COLO829 (cell line): ENCODE measurements at regions not wholly inside any gene's neighbourhood (a gene's known extent, or its start where the extent isn't known, plus 50 kb on each side); places are given as distances from the start of the nearest gene placed in this dataset.

Experiments
- DNase-seq: peaks from one replicate; pipeline ENCODE4 v3.0.0; 2012; ENCODE audit warnings: low spot score

- DNase-seq: no peak
These were observed 57.0 kb upstream of the TRABD2B start for GRCh38 chr1:48054232-48054631.

GRCh38 chr1:48052923-48053291, 55.7 kb upstream of the TRABD2B start:
- no peak for DNase-seq

DNA sequence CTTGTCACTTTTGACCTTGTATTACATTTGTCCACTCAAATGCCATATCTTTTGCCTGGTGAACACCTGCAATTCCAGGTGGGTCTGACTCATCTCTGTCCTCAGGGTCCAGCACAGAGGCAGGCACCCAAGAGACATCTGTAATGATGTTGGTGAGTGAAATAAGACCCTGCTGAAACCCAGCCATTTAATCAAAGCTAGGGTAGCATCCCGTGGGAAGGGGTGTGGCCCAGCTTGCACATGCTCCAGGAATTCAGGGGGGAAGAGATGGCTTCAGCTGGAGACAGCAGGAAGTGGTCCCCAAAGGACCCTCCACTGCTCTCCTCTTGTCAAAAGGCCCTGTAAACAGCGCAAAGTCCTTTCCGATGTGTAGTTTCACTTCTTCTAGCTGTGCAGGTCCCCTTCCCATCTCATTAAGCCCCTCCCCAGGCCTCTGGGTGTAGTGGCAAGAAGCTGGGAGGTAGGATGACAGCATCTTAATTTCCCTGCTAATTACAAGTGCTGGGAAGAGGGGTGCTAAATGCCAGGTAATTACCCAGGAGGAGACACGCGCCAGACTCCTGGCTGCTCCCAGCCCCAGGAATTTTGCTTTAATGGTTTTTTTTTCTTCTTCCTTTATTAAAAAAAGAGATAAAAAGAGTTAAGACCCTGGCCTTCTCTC, 54.4 kb upstream of the TRABD2B start:
- DNase-seq: no peak

DNA sequence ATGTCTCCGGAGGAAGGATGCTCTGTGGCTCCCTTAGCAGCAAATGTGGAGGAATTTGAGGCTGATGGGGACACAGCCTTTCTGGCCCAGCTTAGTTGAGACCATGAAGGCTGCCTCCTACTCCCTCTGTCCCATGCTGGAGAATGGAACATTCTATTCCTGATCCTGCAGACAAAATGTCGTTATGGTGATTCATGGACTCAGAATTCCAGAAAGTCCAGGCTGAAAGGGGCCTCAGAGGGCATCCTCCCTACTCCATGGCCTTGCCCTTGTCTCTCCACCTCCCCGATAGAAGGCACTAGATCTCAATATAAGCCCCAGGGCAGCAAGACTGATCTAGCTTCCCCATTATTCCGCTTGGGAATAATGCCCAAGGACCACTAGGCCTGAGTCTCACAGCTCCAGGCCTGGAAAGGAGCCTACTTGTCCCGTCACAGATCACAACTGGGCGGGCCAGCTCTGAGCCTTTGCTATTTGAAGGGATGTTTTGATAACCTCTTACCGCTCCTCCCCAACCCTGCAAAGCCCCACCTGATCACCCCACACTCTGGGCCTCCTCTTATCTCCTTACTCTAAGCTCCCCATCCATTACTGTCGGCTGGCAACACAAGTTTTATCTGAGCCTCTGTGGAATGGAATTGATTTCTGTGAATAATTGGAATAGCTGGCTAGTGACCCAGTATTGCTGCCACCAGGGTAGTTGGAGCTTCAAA, 52.8 kb upstream of the TRABD2B start:
- no peak for DNase-seq

DNA sequence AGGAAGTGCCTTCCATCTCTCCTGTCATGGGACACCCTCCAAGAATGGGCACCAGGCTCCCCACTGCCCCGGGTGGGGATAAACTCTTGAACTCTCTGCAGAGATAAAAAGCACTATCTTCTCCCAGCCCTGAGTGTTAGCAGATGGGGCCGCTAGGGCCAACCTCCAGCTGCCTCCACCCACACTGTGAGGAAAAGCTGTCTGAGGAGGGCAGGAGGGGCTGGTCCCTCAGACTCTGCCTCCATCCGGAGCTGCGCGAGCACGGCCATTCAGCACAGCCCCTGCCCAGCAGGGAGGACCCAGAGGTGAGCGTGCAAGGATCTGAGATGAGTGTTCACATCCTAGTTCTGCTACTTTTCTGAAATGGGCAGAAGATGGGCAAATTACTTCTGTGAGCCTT, 51.8 kb upstream of the TRABD2B start:
- DNase-seq: no peak

DNA sequence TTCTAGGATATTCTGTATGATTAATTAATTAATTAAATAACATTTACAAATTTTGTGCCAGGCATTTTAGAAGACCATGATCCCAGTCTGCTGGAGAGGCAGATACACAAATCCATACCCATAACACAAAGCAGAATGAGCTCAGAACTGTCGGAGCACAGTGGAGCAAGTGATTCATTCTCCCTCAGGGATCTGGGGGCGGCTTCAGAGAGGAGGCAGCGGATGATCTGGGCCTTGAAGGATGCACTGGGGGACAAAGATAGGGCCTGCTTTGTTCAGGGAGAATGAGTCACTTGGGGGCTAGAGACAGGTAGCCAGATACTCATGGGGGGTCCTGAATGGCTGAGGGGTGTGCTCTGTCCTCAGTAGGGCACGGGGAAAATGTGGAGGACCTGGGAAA, 50.9 kb upstream of the TRABD2B start:
- DNase-seq: peak; percentile 69

- DNase-seq: peak; percentile 82
These were observed 49.9 kb upstream of the TRABD2B start for GRCh38 chr1:48047116-48047515.
